HG02678 (cell line): ENCODE measurements at regions not wholly inside any gene's neighbourhood (a gene's known extent, or its start where the extent isn't known, plus 50 kb on each side); places are given as distances from the start of the nearest gene placed in this dataset.

Source experiments
- ATAC-seq: cut with Tn5 transposase; IDR thresholded peaks from one replicate; pipeline ENCODE4 v1.9.1; 2021; ENCODE audit warnings: mild to moderate bottlenecking, moderate library complexity; ENCODE audit not compliant: unreplicated experiment

DNA sequence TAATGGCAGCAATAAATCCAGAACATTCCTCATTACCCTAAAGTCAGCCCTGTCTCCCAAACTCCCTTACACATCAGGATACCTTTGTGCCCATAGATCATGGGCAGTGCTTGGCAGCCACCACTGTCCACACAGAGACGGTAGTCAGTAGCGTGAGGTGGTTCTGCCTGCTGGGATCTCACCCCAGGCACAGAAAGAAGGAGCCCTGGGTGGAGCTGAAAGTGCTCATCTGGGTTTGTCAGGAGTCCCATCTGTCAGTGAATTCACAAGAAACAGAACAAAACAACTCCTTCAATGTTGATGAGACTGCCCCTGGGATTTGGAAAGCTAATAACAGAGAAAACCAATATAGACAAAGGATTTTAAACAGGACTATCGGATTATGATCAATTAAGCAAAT is 90.2 kb upstream of the PRSS58 start:
- no peak for ATAC-seq

DNA sequence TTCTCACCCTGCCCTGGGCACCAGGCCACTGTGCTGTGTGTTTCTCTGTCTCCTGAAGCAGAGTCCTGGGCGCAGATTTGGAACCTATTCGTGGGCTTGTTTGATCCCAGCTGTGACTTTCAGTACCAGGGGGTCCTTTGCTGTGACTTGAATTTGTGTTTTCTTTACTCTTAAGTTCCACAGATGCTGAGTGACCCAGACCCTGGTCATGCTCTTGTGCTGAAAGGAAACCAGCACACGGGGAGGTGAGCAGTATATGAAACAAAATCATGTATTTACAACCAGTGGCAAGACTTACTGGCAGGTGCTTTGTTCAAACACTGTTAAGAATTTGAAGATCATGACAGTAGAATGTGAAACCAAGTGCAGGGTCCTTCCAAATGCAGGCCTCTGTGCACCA is 89.2 kb upstream of the PRSS58 start:
- ATAC-seq = no peak

DNA sequence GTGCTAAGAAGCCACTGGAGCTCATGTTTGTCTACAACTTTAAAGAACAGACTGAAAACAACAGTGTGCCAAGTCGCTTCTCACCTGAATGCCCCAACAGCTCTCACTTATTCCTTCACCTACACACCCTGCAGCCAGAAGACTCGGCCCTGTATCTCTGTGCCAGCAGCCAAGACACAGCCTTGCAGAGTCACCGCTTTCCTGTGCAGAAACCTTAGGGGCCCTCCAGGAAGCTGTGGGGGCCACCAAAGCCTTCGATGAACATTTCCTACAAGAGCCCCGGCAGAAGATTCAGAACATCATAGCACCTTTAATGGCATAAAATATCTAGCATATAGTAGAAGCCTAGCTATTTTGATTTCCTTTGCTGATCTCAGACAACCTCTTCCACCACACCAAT is 88.0 kb upstream of the PRSS58 start:
- ATAC-seq = no peak

DNA sequence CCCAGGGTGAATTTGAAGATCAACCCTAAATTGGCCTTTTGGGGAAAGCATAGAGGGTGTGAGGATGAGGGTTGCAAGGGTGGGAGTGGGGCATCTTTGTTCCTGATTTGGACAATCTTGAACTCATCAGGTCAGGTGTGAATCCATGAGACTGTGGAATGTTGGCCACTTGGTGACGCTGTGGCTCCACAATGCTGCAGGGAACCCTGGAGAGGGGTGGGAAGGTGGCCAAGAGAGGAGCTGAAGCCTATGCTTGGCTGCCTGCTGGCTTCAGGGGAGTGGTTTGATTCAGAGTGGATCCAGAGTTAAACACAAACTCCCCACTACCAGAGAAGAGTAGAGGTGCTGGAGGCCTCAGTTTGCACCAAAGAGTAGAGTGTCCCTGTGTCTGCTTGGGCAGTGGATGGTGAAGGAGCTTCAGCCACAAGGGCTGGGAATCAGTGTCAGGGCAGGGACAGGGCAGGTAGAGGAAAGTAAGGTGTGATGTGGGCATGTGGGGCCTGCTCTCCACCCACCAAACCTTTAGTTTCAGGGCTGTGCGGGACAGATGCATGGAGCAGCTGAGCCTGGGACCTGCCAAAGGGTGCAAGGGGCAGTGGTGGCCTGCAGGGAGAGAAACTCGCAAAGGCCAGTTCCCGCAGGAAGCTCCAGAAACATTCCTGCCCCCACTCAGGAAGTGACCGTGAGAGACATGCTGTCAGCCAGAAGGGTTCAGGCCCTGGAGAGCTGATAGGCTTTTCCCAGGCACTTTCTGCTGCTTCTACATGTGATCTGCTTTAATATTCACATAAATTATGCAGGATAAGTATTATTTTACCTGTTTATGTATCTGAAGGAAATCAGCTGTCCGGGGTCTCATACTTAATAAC is 81.0 kb upstream of the PRSS58 start:
- no peak for ATAC-seq

DNA sequence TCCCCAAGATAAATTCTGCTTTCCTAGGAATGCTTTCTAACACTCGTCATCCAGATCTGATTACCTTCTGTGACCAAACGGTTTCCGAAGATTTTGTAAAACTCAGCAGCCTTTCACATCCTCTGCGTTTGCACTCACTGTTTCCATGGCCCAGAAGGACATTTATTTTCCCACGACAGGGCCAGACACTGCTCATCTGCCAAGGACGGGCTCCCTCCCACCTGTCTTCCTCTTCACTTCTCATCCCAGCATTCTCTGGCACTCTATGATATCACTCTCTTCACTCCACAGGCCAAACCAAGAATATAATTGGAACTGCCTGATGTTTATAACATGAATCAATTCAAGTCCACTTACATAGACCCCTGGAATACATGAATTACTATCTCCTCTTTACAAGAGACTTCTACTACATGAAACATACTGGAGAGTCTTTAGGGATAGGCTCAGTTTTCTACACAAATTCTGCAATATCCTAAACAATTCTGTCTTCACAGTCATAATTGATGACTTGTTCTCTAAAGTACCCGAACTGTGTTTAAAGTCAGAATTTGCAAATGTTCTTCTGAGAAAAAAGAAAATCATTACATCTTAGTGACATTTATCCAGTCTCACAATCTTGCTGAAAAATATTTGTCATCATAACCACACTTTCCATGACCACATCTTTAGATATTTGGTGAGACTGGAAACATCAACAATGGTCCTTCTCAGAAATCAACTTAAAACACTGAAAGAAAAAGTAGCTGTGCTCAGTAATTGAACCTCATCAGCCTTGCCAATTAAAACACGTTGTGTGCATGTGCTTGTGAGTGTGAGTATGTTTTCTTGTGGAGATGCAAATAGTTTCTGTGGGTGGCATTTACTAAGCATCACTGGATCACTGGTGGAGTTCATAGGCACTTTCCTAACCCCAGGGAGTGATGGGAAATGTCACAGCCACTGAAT is 79.5 kb upstream of the PRSS58 start:
- ATAC-seq = no peak

DNA sequence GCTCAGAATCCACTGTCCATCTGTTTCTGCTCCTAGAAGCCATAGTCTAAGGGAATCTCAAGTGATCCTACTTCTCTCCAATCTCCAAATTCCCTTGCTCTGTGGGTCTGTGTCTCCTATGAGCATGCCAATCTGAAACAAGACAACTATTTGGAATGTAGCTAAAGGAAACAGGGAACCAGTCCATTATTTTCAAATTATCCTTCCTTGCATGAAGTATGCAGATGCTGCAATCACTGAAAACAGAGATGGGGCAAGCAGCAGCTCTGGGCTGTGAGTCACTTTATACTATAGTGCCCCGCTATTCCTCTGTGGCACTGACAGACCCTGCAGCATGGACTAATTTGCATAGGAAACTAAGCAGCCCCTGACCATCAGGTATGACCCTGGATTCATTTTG is 76.9 kb upstream of the PRSS58 start:
- no peak for ATAC-seq

DNA sequence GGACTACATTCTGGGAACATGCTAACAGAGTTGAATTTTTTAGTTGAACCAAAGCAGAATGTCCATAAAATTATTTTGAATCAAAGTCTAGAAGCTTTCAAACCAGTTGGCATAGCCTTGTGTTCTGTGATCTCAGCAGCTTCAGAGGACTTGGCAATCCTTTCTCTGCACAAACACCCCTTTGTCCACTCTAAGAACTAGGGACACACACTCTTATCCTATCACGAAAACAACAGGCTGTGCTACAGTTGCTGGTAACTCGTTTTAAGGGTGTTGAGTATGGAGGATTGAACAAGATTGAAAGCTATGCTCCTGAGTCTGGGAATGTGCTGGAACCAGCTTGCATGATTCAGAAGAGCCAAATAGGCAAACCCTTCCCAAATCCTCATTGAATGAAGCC is 76.4 kb upstream of the PRSS58 start:
- ATAC-seq = no peak

DNA sequence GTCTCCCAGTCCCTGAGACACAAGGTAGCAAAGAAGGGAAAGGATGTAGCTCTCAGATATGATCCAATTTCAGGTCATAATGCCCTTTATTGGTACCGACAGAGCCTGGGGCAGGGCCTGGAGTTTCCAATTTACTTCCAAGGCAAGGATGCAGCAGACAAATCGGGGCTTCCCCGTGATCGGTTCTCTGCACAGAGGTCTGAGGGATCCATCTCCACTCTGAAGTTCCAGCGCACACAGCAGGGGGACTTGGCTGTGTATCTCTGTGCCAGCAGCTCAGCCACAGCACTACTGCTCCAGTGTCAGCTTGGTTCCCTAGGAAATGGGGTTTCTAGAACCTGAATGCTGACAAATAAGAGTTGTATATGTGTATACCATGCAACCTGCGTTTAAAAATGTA is 74.6 kb upstream of the PRSS58 start:
- ATAC-seq = no peak

DNA sequence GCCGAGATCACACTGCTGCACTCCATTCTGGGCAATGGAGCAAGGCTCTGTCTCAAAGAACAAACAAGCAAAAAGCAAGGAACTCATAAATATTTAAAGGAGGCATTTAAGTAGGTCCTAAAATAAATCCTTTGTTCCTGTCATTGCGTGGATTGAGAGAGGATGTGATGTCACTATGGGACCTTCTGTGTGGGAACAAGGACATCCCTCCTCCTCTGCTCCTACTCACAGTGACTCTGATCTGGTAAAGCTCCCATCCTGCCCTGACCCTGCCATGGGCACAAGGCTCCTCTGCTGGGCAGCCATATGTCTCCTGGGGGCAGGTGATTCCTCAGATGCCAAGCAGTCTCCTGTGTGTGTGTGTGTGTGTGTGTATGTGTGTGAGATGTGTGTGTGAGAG is 74.1 kb upstream of the PRSS58 start:
- ATAC-seq = no peak

DNA sequence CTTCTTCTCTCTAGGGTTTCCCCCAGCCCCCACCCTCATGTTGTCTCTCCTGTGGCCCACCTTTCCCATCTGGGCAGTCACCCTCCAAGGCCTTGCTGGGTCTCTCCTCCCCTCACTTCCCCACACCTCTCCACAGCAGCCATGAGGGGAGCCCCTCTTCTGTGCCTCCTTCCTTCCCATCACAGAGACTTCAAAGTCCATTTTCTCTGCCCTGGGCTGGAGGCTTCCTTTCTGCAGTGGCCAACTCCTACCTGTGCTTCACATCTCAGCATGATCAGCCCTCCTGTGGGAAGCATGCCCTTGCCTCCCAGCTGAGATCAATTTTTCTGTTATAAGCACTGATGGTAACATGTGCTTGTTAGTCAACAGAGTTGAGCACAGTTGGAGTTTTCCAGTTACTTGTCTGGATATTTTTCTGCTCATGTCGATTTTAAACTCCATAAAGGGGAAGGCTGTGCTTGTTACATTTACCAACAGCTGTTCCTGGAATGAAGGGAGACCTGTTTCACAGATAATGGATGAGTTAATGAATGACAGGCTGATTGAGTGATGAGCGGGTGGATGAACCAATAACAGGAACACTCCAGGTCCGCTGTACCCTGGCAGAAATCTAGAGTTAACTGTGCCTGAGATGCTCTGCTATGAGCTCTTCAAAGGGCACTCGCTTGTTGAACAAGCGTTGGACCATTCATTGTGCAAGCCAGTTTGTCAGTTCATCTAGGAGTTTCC is 71.4 kb upstream of the PRSS58 start:
- no peak for ATAC-seq

DNA sequence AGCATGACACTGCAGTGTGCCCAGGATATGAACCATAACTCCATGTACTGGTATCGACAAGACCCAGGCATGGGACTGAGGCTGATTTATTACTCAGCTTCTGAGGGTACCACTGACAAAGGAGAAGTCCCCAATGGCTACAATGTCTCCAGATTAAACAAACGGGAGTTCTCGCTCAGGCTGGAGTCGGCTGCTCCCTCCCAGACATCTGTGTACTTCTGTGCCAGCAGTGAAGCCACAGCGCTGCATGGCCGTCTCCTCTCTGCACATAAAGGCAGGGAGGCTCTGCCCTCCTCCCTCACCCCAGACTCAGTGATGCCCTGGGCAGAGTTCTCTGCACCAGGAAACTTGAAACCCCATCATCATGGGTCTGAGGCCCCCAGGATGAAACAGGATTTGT is 70.7 kb upstream of the PRSS58 start:
- ATAC-seq = no peak

DNA sequence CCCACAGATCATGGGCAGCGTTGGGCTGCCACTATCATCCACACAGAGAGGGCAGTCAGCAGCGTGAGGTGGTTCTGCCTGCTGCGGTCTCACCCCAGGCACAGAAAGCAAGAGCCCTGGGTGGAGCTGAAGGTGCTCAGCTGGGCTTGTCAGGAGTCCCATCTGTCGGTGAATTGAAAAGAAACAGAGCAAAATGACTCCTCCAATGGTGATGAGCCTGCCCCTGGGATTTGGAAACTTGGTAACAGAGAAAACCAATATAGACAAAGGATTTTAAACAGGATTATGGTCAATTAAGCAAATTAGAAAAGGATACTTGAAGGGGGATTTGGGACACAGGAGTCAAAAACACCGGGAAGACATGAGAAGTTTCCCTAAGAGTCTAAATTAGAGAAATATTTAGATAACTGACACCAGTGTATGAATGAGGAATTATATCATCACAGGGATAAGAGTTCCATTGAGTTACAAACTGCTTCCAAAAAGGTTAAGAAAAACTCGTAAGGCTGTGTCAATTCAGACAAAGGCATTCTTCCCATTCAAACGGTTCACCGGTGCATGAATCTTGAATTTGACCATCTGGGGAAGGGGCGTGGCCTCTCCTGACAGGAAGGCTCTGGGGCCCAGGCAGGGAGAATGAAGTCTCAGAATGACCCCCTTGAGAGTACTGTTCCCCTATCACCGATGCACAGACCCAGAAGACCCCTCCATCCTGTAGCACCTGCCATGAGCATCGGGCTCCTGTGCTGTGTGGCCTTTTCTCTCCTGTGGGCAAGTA is 70.0 kb upstream of the PRSS58 start:
- ATAC-seq = no peak

DNA sequence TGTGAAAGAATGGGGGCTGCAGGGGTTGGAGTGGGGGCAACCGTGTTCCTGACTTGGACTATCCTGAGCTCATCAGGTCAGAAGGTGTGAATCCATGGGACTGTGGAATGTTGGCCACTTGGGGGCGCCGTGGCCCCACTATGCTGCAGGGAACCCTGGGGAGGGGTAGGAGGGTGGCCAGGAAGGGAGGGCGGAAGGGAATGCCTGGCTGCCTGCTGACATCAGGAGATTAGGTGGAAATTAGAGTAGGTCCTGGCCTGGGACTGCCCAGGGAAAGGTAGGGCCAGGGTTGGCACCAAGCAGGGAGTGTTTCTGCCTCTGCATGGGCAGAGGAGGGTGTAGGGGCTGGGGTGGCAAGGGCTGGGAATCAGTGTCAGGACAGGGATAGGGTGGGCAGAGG is 65.8 kb upstream of the PRSS58 start:
- no peak for ATAC-seq

DNA sequence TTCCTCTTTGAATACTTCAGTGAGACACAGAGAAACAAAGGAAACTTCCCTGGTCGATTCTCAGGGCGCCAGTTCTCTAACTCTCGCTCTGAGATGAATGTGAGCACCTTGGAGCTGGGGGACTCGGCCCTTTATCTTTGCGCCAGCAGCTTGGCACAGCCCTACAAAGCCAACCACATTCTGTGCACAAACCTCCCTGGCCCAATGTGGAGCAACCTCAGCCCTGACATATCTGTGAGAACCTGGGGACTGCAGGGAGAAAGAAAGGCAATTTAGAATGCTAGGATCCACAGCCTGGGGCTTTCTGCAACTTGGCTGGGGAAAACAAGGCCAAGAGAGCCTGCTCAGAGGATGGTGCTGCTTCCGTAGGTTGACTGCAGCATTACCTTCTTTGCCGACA is 63.5 kb upstream of the PRSS58 start:
- no peak for ATAC-seq

DNA sequence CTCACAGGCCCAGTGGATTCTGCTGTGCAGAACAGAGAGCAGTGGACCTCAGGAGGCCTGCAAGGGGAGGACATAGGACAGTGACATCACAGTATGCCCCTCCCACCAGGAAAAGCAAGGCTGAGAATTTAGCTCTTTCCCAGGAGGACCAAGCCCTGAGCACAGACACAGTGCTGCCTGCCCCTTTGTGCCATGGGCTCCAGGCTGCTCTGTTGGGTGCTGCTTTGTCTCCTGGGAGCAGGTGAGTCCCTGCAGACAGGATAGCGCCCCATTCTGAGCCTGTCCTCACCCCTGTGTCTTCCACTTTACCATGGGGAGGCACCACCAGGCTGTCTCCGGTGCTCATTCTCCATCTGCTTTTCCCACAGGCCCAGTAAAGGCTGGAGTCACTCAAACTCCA is 63.0 kb upstream of the PRSS58 start:
- ATAC-seq = no peak

DNA sequence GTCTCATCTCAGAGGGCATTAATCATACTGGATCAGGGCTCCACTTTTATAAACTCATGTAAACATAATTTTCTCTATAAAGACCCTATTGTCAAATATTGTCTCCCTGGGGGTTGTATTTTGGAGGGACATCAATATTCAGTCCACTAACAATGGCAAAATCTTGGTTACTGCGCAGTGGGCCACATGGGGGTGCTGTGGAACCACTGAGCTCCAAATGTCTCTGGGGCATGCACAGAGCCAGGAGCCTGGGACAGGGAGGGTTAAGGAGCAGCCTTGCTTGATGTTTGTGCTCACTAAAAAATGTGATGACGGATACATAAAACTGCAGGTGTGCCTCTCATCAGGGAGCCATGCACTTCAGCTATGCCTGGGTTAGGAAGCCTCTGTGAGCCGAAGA is 62.1 kb upstream of the PRSS58 start:
- ATAC-seq = no peak

DNA sequence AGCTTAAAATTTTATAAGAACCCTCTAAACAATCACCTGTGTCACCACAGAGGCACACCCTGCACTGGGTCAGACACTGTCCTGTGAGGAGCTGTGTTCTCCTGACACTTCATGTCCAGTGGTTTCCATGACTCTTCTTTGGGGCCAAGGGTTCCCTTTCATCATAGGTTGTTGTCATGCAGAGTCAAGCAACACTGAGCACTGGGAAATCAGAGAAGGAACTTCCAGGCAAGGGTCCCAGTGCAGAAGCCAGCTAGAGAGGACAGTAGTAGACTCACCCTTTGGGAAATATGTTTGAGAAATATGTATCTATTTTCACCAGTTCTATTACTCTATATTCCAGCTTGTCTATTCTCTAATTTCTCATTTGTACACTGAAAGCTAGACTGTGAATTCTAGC is 56.4 kb upstream of the PRSS58 start:
- ATAC-seq = no peak

DNA sequence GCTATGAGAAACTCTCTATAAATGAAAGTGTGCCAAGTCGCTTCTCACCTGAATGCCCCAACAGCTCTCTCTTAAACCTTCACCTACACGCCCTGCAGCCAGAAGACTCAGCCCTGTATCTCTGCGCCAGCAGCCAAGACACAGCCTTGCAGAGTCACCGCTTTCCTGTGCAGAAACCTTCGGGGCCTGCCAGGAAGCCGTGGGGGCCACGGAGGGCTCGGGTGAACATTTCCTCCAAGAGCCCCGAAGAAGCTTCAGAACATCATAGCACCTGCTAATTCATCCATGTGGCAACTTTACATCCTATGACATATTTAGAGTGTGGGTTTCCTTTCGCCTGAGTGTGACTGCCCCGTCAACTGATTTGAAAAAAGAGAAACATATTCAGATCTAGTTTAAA is 55.7 kb upstream of the PRSS58 start:
- no peak for ATAC-seq

DNA sequence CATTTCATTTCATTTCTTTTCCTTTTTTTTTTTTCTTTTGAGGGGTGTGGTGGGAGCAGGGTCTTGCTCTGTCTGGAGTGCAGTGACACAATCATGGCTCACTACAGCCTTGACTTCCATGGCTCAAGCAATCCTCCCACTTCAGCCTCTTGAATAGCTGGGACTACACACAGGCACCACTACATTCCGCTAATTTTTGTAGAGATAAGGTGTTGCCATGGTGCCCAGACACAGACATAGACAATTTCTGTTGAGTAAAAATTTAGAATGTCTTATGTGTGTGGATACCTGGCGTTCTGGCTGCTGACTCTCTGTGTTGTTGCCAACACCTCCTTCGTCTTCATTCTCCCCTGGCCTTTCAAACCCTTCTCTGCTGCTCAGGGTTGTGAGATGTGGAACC is 54.0 kb upstream of the PRSS58 start:
- ATAC-seq = no peak

DNA sequence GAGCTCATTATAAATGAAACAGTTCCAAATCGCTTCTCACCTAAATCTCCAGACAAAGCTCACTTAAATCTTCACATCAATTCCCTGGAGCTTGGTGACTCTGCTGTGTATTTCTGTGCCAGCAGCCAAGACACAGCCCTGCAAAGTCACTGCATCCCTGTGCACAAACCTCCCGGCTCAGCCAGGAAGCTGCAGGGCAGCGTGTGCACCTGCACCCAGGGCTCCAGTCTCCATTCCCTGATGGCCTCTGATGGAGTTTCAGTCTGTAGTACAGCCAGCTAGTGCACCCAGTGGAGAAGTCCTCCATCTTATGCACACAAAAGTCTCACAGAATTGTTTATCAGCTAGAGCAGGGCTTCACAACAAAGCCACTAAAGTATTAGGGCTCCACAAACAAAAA is 51.1 kb upstream of the PRSS58 start:
- no peak for ATAC-seq

DNA sequence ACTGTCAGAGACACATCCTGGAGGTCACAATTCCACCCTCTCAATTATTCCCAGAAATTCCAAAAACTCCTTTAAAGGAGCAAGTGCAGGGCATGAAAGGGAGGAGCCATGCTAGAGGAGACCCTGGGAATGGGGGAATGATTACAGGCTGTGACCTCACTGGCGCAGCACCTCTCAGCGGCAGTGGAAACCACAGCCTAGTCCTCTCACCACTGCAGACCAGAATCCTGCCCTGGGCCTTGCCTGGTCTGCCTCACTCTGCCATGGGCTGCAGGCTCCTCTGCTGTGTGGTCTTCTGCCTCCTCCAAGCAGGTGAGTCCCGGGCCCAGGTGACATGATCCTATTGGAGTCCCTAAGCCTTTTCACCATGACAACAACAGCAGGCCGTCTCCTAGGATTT is 50.5 kb upstream of the PRSS58 start:
- ATAC-seq = no peak
